Endothelial cell of umbilical vein (primary cell): ENCODE measurements at regions not wholly inside any gene's neighbourhood (a gene's known extent, or its start where the extent isn't known, plus 50 kb on each side); places are given as distances from the start of the nearest gene placed in this dataset.

ENCODE experiments used
- BruUV-seq: library from RNA; stranded (reverse); fragments of 400-500 nt; replicated peaks from 2 replicates; lab custom pipeline; 2021; lab: Mats Ljungman, UMichigan
- CTCF ChIA-PET: fragments of 300-600, 350-600 bp; sonication (Branson Sonifier 250); formaldehyde crosslinking; loops from one replicate; lab custom pipeline; 2021; ENCODE audit warnings: antibody characterized with exemption, inconsistent platforms; lab: Charles Lee
- POLR2A ChIA-PET: fragments of 300-600, 350-600 bp; sonication (Branson Sonifier 250); formaldehyde crosslinking; loops from one replicate; lab custom pipeline; 2021; ENCODE audit warnings: antibody characterized with exemption, inconsistent platforms; lab: Charles Lee
- DNase-seq: peaks from one replicate; pipeline ENCODE4 v3.0.0-alpha.2; 2011; ENCODE audit warnings: low read depth, low spot score
- FAIRE-seq: peaks from 2 replicates; lab custom pipeline; 2011; peaks lifted over from hg19 to GRCh38; lab: Jason Lieb, UNC
- H2AFZ ChIP-seq: 2 replicates; pipeline ENCODE4 v1.6.0; 2012; ENCODE audit warnings: low read depth, low read length, control low read depth, inconsistent platforms
- H3K27ac ChIP-seq: 2 replicates; pipeline ENCODE4 v1.5.1; 2011; ENCODE audit warnings: low read depth, mild to moderate bottlenecking, control low read depth, low read length, moderate library complexity; ENCODE audit not compliant: insufficient read depth
- H3K27me3 ChIP-seq, 2 experiments: 2 replicates each; pipeline versions ENCODE4 v1.6.0 to v1.6.1; 2011; ENCODE audit warnings: low read length in 2 of 2, mixed read lengths in 1 of 2; ENCODE audit not compliant: control insufficient read depth in 2 of 2, insufficient read depth in 2 of 2
- H3K36me3 ChIP-seq, 2 experiments: 2 replicates in 1 of 2; 3 replicates in 1 of 2; pipeline ENCODE4 v1.5.1; 2011; ENCODE audit warnings: low read length in 2 of 2, mild to moderate bottlenecking in 1 of 2, moderate library complexity in 1 of 2; ENCODE audit not compliant: control insufficient read depth in 2 of 2, insufficient read depth in 2 of 2; ENCODE audit errors: extremely low read depth in 1 of 2
- H3K4me1 ChIP-seq: 3 replicates; pipeline ENCODE4 v1.5.1; 2011; ENCODE audit warnings: mild to moderate bottlenecking, low read length; ENCODE audit not compliant: control insufficient read depth, insufficient read depth; ENCODE audit errors: extremely low read depth
- H3K4me2 ChIP-seq: 2 replicates; pipeline ENCODE4 v1.6.1; 2011; ENCODE audit warnings: low read length, control low read depth, mixed read lengths; ENCODE audit not compliant: insufficient read depth
- H3K4me3 ChIP-seq, 3 experiments: fragments of 200-600 bp in 1 of 3; sonication (generic), shearing (Covaris generic) in 1 of 3; replicated peaks in 1 of 3; 2 replicates each; pipeline ENCODE4 v1.5.1; 2011 to 2016; ENCODE audit warnings: control low read depth in 3 of 3, low read length in 3 of 3, mild to moderate bottlenecking in 2 of 3, inconsistent platforms in 1 of 3, low read depth in 1 of 3, moderate library complexity in 1 of 3; ENCODE audit not compliant: insufficient read depth in 1 of 3
- H3K79me2 ChIP-seq: 2 replicates; pipeline ENCODE4 v1.6.0; 2012; ENCODE audit warnings: low read length, inconsistent platforms; ENCODE audit not compliant: control insufficient read depth, insufficient read depth
- H3K9ac ChIP-seq: replicated peaks from 2 replicates; pipeline ENCODE3; 2011; ENCODE audit warnings: low read length, control low read depth; ENCODE audit not compliant: insufficient read depth; ENCODE audit errors: extremely low read depth
- H3K9me1 ChIP-seq: replicated peaks from 3 replicates; pipeline ENCODE4 v1.6.0; 2011; ENCODE audit warnings: mild to moderate bottlenecking, low read length; ENCODE audit not compliant: control insufficient read depth, insufficient read depth; ENCODE audit errors: extremely low read depth
- H3K9me3 ChIP-seq: replicated peaks from 2 replicates; pipeline ENCODE4 v1.5.1; 2012; ENCODE audit warnings: low read length, inconsistent platforms; ENCODE audit not compliant: control insufficient read depth, insufficient read depth
- H4K20me1 ChIP-seq: replicated peaks from 2 replicates; pipeline ENCODE3; 2011; ENCODE audit warnings: mild to moderate bottlenecking, low read length; ENCODE audit not compliant: control insufficient read depth, insufficient read depth; ENCODE audit errors: extremely low read depth
- EZH2 ChIP-seq: IDR thresholded peaks from 2 replicates; pipeline ENCODE4 v1.6.1; 2012; ENCODE audit warnings: borderline replicate concordance, low read depth, mild to moderate bottlenecking, moderate library complexity, low read length, inconsistent platforms; ENCODE audit not compliant: severe bottlenecking
- FOS ChIP-seq: IDR thresholded peaks from 2 replicates; pipeline ENCODE4 v1.6.1; 2011; ENCODE audit warnings: mild to moderate bottlenecking, low read length, moderate library complexity, borderline replicate concordance; ENCODE audit not compliant: insufficient read depth
- GATA2 ChIP-seq: IDR thresholded peaks from 2 replicates; pipeline ENCODE4 v1.7.0; 2011; ENCODE audit warnings: low read depth, mild to moderate bottlenecking, moderate library complexity, mixed read lengths, low read length; ENCODE audit not compliant: insufficient read length, insufficient read depth
- JUN ChIP-seq: IDR thresholded peaks from 2 replicates; pipeline ENCODE4 v1.6.1; 2011; ENCODE audit warnings: borderline replicate concordance, low read depth; ENCODE audit not compliant: insufficient read length, insufficient read depth
- MYC ChIP-seq: IDR thresholded peaks from one replicate; pipeline ENCODE4 v1.6.1; 2011; ENCODE audit warnings: mild to moderate bottlenecking, low read depth, low read length
- POLR2A ChIP-seq: IDR thresholded peaks from 2 replicates; pipeline ENCODE4 v1.6.1; 2012; ENCODE audit warnings: low read depth, mild to moderate bottlenecking, control low read depth, low read length
- POLR2AphosphoS5 ChIP-seq: IDR thresholded peaks from 2 replicates; pipeline ENCODE4 v1.6.1; 2012; ENCODE audit warnings: low read depth, mild to moderate bottlenecking, control low read depth, low read length, moderate library complexity; ENCODE audit not compliant: insufficient read depth
- dilution Hi-C: fragments of 300-500 bp; cut with MboI; formaldehyde crosslinking; loops from one replicate; pipeline ENCODE4 v1.15.0; 2019; ENCODE audit warnings: low sequenced_read_pairs; ENCODE audit not compliant: extremely low pct_ligation_motif_present
- intact Hi-C: fragments of 100-400 bp; cut with micrococcal nuclease; formaldehyde crosslinking; loops from one replicate; pipeline ENCODE4 v1.10.0; 2022
- TF ChIP-seq, protein P1 (sequence below), 2 donors: IDR thresholded peaks; 1 replicate in 1 of 2; 2 replicates in 1 of 2; pipeline ENCODE4 v1.5.1; 2011; ENCODE audit warnings: low read length in 2 of 2, mild to moderate bottlenecking in 2 of 2, moderate library complexity in 2 of 2, control low read depth in 1 of 2, inconsistent platforms in 1 of 2, low read depth in 1 of 2; ENCODE audit not compliant: insufficient read depth in 1 of 2; ENCODE audit errors: extremely low read depth in 1 of 2
- TF ChIP-seq, protein P2 (sequence below): IDR thresholded peaks from 2 replicates; pipeline ENCODE4 v1.6.1; 2011; ENCODE audit not compliant: insufficient read depth, insufficient read length

DNA sequence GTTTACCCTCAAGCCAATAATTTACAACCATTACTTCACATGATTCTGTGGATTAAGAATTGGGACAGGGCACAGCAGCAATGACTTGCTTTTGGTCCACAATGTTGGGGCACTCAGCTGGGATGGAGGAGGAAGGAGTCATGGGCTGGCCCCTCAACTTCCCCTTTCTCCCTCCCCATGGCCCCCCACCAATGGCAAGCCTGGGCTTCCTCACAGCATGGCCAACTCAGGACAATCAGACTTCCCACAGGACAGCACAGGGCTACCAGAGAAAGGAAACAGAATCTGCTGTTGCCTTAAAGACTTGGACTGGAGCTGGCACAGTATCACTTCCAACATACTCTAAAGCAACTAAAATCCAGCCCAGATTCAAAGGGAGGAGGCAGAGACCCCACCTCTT lies 160.7 kb downstream of the PTPN20 start:
- TF ChIP-seq FOS (no peak), POLR2AphosphoS5 (no peak), GATA2 (no peak), EZH2 (no peak), JUN (no peak), MYC (no peak), POLR2A (no peak)
- TF ChIP-seq, protein P1, sequence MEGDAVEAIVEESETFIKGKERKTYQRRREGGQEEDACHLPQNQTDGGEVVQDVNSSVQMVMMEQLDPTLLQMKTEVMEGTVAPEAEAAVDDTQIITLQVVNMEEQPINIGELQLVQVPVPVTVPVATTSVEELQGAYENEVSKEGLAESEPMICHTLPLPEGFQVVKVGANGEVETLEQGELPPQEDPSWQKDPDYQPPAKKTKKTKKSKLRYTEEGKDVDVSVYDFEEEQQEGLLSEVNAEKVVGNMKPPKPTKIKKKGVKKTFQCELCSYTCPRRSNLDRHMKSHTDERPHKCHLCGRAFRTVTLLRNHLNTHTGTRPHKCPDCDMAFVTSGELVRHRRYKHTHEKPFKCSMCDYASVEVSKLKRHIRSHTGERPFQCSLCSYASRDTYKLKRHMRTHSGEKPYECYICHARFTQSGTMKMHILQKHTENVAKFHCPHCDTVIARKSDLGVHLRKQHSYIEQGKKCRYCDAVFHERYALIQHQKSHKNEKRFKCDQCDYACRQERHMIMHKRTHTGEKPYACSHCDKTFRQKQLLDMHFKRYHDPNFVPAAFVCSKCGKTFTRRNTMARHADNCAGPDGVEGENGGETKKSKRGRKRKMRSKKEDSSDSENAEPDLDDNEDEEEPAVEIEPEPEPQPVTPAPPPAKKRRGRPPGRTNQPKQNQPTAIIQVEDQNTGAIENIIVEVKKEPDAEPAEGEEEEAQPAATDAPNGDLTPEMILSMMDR (IDR thresholded peaks at IDR 0.05; ENCODE audit: extremely low read depth in 1 of 2, insufficient read depth in 1 of 2, low read depth in 1 of 2, low read length in 2 of 2) = no peak
- TF ChIP-seq, protein P2, sequence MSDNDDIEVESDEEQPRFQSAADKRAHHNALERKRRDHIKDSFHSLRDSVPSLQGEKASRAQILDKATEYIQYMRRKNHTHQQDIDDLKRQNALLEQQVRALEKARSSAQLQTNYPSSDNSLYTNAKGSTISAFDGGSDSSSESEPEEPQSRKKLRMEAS = no peak
- Histone ChIP-seq H3K9ac (no peak overlapping the region), H3K79me2 (no peaks in the 10 kb centered on the region), H3K4me1 (no peaks in the 10 kb centered on the region), H3K9me1 (no peaks in the 10 kb centered on the region), H3K36me3 (no peaks in the 10 kb centered on the region), H4K20me1 (no peaks in the 10 kb centered on the region), H3K4me2 (no peak overlapping the region), H3K4me3 (no peak overlapping the region), H2AFZ (no peak overlapping the region), H3K27me3 (no peaks in the 10 kb centered on the region), H3K27ac (no peak overlapping the region), H3K9me3 (no peaks in the 10 kb centered on the region)
- BruUV-seq = no TSS peak
- DNase-seq = no peak
- no peak for FAIRE-seq
- ChIA-PET CTCF (no interaction called here), POLR2A (no interaction called here)
- dilution Hi-C loops = no loop called here
- intact Hi-C loops = no loop called here
